GM18868 (cell line): ENCODE measurements at regions not wholly inside any gene's neighbourhood (a gene's known extent, or its start where the extent isn't known, plus 50 kb on each side); places are given as distances from the start of the nearest gene placed in this dataset.

ENCODE experiments used
- ATAC-seq: cut with Tn5 transposase; IDR thresholded peaks from one replicate; pipeline ENCODE4 v1.9.1; 2021; ENCODE audit warnings: mild to moderate bottlenecking, moderate library complexity; ENCODE audit not compliant: unreplicated experiment

- ATAC-seq = no peak
Measured at GRCh38 chr6:41428996-41429421, 93.6 kb downstream of the NCR2 start.

DNA sequence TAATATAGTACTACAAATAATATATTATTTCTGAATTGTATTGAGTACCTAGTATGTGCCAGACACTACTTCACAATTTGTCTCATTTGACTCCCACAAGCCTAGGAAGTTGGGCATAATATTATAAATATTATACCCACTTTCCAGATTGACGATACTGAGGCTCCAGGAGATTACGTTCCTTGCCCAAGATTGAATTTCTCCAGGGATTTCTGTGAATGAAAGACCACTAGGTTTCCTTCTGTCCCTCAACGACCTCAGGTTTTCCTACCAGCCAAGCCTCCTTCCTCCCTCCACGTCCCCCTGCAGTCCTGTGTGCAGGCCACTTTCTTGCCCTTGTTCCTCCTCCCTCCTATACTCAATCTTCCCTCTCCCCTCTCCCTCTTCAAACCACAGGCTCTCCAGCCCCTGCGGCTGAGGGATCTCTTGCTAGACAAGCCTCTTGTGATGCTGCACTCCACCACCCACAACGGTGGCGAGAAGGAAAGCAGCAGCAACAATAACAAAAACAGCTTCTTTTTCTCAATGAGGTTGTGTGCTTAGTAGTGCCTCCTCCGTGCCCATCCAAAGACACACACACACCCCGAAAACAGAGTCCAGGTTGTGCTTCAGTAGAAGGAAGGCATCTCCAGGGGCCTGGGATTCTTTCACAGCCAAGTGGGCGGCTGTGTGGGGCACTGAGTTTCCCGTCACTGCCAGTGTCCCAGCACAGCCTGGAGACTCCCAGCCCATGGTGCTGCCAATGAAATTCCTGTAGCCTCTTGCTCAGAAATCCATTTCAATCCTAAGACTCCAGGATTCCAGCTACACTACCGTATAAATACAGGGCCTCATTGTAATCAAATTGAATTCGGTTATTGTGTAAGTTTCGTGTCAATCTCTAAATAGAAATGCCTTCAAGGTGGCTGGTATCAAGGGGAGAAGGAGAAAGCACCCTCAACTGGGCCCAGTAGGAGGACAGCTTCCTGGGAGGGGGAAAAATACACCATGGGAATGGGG lies 94.4 kb downstream of the NCR2 start:
- no peak for ATAC-seq

DNA sequence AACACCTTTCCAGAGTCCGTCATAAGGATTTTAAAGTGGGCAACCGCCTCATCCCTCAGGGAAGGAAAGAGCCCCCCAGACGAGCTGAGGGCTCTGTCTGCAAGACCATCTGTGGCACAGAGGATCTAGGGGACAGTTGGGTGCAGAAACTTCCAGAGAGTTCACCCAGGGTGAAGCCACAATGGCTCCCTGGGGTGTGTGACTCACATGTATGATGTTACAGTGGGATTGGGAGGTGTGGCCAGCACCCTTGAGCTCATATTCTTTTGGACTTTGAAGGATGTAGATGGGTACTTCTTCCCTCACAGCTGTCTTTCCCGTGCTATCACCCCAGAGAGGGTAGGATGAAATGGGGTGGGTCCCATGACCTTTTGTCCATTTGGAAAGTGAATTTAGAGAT lies 95.5 kb downstream of the NCR2 start:
- no peak for ATAC-seq

- no peak for ATAC-seq
Measured at GRCh38 chr6:41432280-41432679, 96.9 kb downstream of the NCR2 start.

DNA sequence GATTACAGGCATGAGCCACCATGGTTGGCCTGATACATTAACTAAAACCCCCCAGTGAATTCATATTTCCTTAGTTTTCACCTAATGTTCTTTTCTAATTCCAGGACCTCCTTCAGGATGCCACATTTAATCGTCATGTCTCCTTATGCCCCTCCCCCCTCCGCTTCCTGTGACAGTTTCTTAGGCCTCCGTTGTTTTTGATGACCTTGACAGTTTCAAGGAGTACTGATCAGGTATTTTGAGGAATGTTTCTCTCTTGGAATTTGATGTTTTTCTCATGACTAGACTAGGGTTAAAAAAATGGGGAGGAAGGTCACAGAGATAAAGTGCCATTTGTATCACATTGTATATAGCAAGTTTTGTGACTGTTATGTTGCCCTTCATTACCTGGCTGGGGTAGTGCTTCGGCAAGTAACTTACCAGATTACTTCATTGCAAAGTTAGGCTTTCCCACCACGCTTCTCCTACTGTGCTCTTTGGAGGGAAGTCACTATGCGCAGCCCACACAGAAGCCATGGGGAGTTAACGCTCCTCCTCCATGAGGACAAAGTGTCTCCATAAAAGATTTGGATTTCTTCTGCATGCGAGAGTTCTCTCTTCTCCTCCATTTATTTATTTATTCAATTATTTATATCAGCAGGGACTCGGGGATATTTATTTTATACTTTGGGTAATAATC lies 99.5 kb downstream of the NCR2 start:
- no peak for ATAC-seq

DNA sequence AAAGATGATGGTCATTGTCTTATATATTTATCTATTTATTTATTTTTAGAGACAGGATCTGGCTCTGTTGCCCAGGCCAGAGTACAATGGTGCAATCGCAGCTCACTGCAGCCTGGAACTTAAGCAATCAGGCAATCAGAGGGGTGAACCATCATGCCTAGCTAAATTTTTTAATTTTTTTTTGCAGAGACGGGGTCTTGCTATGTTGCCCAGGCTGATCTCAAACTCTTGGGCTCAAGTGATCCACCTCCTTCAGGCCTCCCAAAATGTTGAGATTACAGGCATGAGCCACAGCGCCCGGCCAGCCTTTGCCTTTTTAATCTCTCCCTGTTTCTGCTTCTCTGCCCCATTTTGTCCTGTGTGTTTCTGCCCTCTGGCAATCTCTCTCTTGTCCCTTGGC lies 102.2 kb downstream of the NCR2 start:
- no peak for ATAC-seq

GRCh38 chr6:41438746-41439145 lies 103.3 kb downstream of the NCR2 start:
- ATAC-seq = no peak

DNA sequence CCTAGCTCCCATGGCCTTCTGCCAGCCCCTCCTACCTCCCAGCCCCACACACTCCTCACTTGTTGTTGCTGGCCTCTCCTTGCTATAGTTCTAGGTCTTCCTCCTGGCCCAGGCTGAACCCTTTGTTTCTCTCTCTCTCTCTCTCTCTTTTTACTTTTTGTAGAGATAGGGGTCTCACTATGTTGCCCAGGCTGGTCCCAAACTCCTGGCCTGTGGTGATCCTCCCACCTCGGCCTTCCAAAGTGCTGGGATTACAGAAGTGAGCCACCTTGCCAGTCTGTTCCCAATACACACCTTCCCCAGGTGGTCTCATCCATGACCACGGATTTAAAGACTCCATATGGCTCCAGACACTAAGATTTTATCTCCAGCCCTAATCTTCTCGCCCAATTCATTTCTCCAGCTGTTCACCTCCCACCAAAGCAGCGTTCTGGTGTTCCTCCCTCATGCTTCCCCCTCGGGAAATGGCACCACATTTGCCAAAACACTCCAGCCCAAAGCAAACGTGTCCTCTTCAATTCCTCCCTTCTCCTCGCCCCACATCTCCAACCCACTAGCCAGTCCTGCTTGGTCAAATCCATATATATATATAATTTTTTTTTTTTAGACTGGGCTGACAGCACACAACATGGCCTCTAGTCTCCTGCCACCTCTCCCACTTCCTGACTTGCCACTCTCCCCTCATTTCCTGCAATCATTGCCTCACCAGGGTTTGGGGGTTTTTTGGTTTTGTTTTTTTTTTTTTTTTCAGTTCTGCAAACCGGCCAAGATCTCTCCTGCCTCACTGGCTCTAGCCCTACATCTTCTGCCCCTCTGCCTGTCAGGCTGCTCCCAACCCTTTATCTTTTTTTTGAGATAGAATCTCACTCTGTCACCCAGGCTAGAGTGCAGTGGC lies 104.4 kb downstream of the NCR2 start:
- ATAC-seq = peak; percentile 85

- no peak for ATAC-seq
Measured at GRCh38 chr6:41440958-41441357, 105.2 kb upstream of the FOXP4 start.

DNA sequence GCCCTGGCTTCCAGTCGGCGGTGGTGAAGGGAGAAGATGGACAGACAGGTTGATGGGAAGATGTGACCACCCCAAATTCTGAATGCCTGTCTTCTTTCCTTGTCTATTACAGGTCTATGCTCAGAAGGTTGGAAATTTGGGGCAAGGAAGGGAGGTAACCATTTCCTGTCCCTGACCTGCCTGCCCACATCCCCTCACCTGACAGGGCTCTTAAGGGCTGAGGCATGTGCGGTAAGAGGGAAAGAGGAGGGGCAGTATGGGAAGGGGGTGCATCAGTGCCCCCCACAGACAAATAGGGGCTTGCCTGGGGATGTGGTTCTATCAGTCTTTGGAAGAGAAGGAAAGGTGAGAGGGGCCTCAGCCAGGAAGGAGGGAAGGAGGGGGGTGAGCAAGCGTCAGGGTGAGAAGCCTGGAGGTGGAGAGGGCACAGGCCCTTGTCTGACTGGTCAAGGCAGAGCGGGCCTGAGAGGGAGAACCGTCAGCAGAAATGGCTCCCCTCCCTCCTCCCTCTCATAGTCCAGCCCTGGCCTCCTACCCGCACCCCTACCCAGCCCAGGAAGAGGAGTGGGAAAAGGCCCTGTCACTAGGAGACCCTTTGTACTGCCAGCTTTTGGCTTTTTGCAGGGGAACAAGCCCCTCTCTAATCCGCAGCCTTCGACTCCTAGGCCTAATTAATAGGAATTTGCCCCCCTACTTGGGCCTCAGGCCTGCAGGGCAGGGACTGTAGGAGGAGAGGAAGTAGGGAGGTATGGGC lies 104.4 kb upstream of the FOXP4 start:
- no peak for ATAC-seq

GRCh38 chr6:41442352-41442672 lies 103.9 kb upstream of the FOXP4 start:
- ATAC-seq = no peak

- ATAC-seq = no peak
Measured at GRCh38 chr6:41442800-41443501, 103.2 kb upstream of the FOXP4 start.

DNA sequence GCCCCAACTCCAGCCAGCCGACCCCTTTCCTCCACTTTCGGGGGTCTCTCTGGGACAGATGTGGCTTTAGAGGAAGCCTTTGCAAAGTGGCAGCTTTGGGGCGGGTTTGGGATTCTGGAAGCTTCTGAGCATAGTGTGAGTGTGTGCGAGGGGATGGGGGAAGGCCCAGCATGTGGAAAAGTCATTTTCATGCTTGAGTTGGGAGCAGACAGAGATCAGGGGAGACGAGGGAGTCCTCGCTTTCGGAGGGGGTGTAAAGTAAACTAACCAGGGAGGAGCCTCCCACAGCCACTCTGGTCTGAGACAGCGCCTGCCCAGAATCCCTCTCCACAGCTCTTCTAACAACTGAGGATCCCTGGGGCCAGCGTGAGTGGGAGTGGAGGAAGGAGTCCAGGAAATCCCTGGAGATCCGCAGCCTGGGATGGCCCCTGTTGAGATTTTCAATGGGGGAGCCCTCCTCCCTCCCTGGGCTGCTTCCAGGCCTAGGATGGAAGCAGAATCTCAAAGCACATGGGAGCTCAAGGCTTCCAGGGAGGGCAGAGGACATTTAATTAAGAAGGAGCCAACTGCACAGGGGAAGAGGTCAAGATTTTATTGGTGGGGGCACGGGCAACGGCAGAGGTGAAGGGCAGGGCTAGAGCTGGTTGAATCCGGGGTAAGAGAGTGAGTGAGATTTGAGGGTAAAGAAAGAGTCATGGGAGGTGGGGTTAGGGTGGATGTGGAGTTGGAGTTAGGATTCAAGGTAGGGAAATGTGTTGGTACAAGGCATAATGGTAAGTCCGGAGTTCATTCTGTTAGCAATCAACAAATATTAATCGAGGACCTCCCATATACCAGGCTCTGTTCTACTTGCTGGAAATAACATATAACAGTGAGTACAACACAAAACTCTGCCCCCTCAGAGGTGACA lies 102.3 kb upstream of the FOXP4 start:
- no peak for ATAC-seq

GRCh38 chr6:41445261-41445660 lies 100.9 kb upstream of the FOXP4 start:
- ATAC-seq = no peak

DNA sequence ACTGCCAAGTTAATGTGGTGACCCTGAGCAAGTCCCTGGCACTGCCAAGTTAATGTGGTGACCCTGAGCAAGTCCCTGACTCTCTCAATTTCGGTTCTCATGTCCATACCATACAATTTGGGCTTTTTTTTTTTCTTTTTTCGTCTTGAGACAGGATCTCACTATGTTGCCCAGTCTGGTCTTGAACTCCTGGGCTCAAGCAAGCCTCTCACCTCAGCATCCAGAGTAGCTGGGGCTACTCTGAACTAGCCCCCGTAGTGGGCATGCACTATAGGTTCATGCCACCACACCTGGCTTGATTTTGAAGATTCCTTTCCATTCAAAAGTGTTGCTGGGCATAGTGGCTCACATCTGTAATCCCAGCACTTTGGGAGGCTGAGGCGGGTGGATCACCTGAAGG lies 100.0 kb upstream of the FOXP4 start:
- no peak for ATAC-seq

DNA sequence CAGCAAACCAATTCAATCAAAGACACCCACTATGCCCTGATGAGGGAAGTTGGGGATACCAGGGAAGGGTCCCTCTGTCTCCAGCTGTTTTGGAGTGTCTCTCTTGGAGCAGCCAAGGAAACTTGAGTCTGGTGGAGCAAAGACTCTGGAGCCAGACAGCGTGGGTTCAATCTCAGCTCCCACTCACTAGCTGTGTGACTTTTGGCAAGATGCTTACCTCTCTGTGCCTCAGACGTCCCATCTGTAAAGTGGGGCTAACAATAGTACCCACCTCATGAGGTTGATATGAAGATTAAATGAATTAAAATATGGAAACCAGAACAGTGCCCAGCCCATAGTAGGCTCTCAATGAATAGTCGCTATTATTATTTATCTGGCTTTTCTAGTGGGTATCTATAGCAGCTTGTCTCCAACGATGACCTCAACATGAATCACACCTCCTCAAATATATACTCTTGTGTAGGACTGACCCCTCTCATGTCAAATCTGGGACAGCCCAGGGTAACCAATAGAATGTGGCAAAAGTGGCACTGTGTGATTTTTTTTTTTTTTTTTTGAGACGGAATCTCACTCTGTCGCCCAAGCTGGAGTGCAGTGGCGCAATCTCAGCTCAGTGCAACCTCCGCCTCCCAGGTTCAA lies 99.2 kb upstream of the FOXP4 start:
- ATAC-seq = no peak

DNA sequence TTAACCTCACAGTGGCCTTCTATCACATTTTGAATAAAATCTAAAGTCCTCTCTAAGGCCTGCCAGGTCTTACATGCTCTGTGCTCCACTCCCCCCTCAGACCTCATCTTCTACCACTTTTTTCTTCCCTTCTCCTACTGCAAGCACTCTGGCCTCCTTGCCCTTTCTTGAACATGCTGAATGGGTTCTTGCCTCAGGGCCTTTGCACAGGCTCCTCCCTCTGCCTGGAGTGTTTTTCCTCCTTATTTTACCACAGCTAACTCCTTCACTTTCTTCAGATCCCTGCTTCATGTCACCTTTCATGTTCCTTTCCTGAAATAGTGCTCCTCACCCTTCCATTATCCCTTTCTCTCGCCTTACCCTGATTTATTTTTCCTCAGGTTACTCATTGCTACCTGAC lies 97.9 kb upstream of the FOXP4 start:
- no peak for ATAC-seq
